ENCODE measurements at regions not wholly inside any gene's neighbourhood (a gene's known extent, or its start where the extent isn't known, plus 50 kb on each side); places are given as distances from the start of the nearest gene placed in this dataset.

GRCh38 chr6:62904687-62905086 lies 306.6 kb upstream of the FKBP1C start:
- H3K4me3 ChIP-seq (ENCODE audit: low read length): no peak overlapping the region
- no peaks in the 10 kb centered on the region for H3K79me2 ChIP-seq (ENCODE audit: low read length)
- H3K27ac ChIP-seq (ENCODE audit: low read length): no peak overlapping the region
- no peaks in the 10 kb centered on the region for H3K9me3 ChIP-seq (ENCODE audit: insufficient read depth, low read length)
- no peaks in the 10 kb centered on the region for H3K36me3 ChIP-seq (replicated peaks; ENCODE audit: low read depth, low read length)
- H2AFZ ChIP-seq (ENCODE audit: low read depth, low read length): no peak overlapping the region
- H3K27me3 ChIP-seq (ENCODE audit: low read depth, low read length): no peaks in the 10 kb centered on the region
- H3K9ac ChIP-seq (ENCODE audit: low read length): no peak overlapping the region
- TF ChIP-seq EZH2phosphoT487 (IDR thresholded peaks at IDR 0.05; ENCODE audit: low read depth) (no peak), CTCF (IDR thresholded peaks at IDR 0.05; ENCODE audit: low read depth, low read length) (no peak)
- H3K4me1 ChIP-seq (ENCODE audit: low read length): no peaks in the 10 kb centered on the region
- no peak overlapping the region for H3K4me2 ChIP-seq (ENCODE audit: low read length)
- H4K20me1 ChIP-seq (ENCODE audit: insufficient read depth, low read length): no peaks in the 10 kb centered on the region

- Histone ChIP-seq H3K4me2 (ENCODE audit: low read length) (no peak overlapping the region), H3K9me3 (ENCODE audit: insufficient read depth, low read length) (no peaks in the 10 kb centered on the region), H3K9ac (ENCODE audit: low read length) (no peak overlapping the region), H3K27ac (ENCODE audit: low read length) (no peak overlapping the region), H3K4me3 (ENCODE audit: low read length) (no peak overlapping the region), H2AFZ (ENCODE audit: low read depth, low read length) (no peak overlapping the region), H4K20me1 (ENCODE audit: insufficient read depth, low read length) (no peaks in the 10 kb centered on the region), H3K27me3 (ENCODE audit: low read depth, low read length) (no peaks in the 10 kb centered on the region), H3K36me3 (replicated peaks; ENCODE audit: low read depth, low read length) (no peaks in the 10 kb centered on the region), H3K79me2 (ENCODE audit: low read length) (no peaks in the 10 kb centered on the region), H3K4me1 (ENCODE audit: low read length) (no peaks in the 10 kb centered on the region)
- no peak for TF ChIP-seq EZH2phosphoT487 (IDR thresholded peaks at IDR 0.05; ENCODE audit: low read depth)
- TF ChIP-seq CTCF (IDR thresholded peaks at IDR 0.05; ENCODE audit: low read depth, low read length): no peak
These were observed 296.7 kb upstream of the FKBP1C start for GRCh38 chr6:62914530-62914929.

- no peak for TF ChIP-seq EZH2phosphoT487 (IDR thresholded peaks at IDR 0.05; ENCODE audit: low read depth)
- no peak for TF ChIP-seq CTCF (IDR thresholded peaks at IDR 0.05; ENCODE audit: low read depth, low read length)
- Histone ChIP-seq H3K4me2 (ENCODE audit: low read length) (no peak overlapping the region), H3K27me3 (ENCODE audit: low read depth, low read length) (no peaks in the 10 kb centered on the region), H3K9me3 (ENCODE audit: insufficient read depth, low read length) (no peaks in the 10 kb centered on the region), H3K36me3 (replicated peaks; ENCODE audit: low read depth, low read length) (no peaks in the 10 kb centered on the region), H2AFZ (ENCODE audit: low read depth, low read length) (no peak overlapping the region), H3K4me3 (ENCODE audit: low read length) (no peak overlapping the region), H3K9ac (ENCODE audit: low read length) (no peak overlapping the region), H3K79me2 (ENCODE audit: low read length) (no peaks in the 10 kb centered on the region), H3K4me1 (ENCODE audit: low read length) (no peaks in the 10 kb centered on the region), H4K20me1 (ENCODE audit: insufficient read depth, low read length) (no peaks in the 10 kb centered on the region), H3K27ac (ENCODE audit: low read length) (no peak overlapping the region)
These were observed 287.5 kb upstream of the FKBP1C start for GRCh38 chr6:62923728-62924127.

- H3K4me3 ChIP-seq (ENCODE audit: low read length): no peak overlapping the region
- no peaks in the 10 kb centered on the region for H3K36me3 ChIP-seq (replicated peaks; ENCODE audit: low read depth, low read length)
- TF ChIP-seq CTCF (IDR thresholded peaks at IDR 0.05; ENCODE audit: low read depth, low read length) (no peak), EZH2phosphoT487 (IDR thresholded peaks at IDR 0.05; ENCODE audit: low read depth) (no peak)
- no peaks in the 10 kb centered on the region for H3K4me1 ChIP-seq (ENCODE audit: low read length)
- H3K27ac ChIP-seq (ENCODE audit: low read length): no peak overlapping the region
- H3K79me2 ChIP-seq (ENCODE audit: low read length): no peaks in the 10 kb centered on the region
- H3K27me3 ChIP-seq (ENCODE audit: low read depth, low read length): no peaks in the 10 kb centered on the region
- H3K9me3 ChIP-seq (ENCODE audit: insufficient read depth, low read length): no peaks in the 10 kb centered on the region
- H3K4me2 ChIP-seq (ENCODE audit: low read length): no peak overlapping the region
- no peak overlapping the region for H2AFZ ChIP-seq (ENCODE audit: low read depth, low read length)
- H4K20me1 ChIP-seq (ENCODE audit: insufficient read depth, low read length): no peaks in the 10 kb centered on the region
- no peak overlapping the region for H3K9ac ChIP-seq (ENCODE audit: low read length)
These were observed 270.4 kb upstream of the FKBP1C start for GRCh38 chr6:62940848-62941247.

Measured in OCI-LY3 (cell line).